ENCODE measurements at regions not wholly inside any gene's neighbourhood (a gene's known extent, or its start where the extent isn't known, plus 50 kb on each side); places are given as distances from the start of the nearest gene placed in this dataset.

DNA sequence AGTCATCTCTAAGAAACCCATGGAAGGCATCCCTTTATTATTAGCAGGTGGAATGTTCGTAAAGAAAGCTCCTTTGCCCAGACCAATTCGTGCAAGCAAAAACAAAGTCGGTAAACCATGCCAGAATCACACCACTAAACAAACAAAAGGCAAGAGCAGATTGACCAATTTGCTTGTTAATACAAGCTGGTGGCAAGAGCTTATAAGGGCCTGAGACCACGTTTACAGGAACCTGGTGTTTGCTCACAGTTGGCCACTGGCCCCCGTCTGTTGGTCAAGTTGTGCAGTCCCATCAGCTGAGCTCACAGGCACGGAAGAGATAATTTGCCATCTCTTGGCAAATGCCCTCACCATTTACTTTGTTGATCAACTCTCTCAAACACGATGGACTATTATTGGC lies 342.2 kb upstream of the MKI67 start:
- Histone ChIP-seq H3K4me2 (ENCODE audit: low read length) (no peak overlapping the region), H3K36me3 (ENCODE audit: insufficient read depth, low read length) (no peaks in the 10 kb centered on the region)
- no peak for TF ChIP-seq POLR2AphosphoS5 (IDR thresholded peaks at IDR 0.05)
- TF ChIP-seq REST (IDR thresholded peaks at IDR 0.05; ENCODE audit: borderline replicate concordance) = no peak
- TF ChIP-seq CTCF (IDR thresholded peaks at IDR 0.05; ENCODE audit: poor library complexity, severe bottlenecking) = no peak
- TF ChIP-seq TAF1 (IDR thresholded peaks at IDR 0.05; ENCODE audit: low read depth) = no peak
- no peak for TF ChIP-seq SMC3 (conservative IDR thresholded peaks at IDR 0.05; ENCODE audit: poor library complexity)
- TF ChIP-seq EP300 (conservative IDR thresholded peaks at IDR 0.05; ENCODE audit: poor library complexity, severe bottlenecking) = no peak
- no peak for TF ChIP-seq RAD21 (conservative IDR thresholded peaks at IDR 0.05)
- no peak for TF ChIP-seq MXI1 (conservative IDR thresholded peaks at IDR 0.05; ENCODE audit: poor library complexity, severe bottlenecking)
- no peak for TF ChIP-seq EZH2 (IDR thresholded peaks at IDR 0.05; ENCODE audit: borderline replicate concordance, insufficient read depth, low read length, poor library complexity, severe bottlenecking)

GRCh38 chr10:128469515-128469914 lies 343.3 kb upstream of the MKI67 start:
- no peak for TF ChIP-seq MXI1 (conservative IDR thresholded peaks at IDR 0.05; ENCODE audit: poor library complexity, severe bottlenecking)
- no peak for TF ChIP-seq CTCF (IDR thresholded peaks at IDR 0.05; ENCODE audit: poor library complexity, severe bottlenecking)
- TF ChIP-seq EZH2 (IDR thresholded peaks at IDR 0.05; ENCODE audit: borderline replicate concordance, insufficient read depth, low read length, poor library complexity, severe bottlenecking) = no peak
- no peak for TF ChIP-seq REST (IDR thresholded peaks at IDR 0.05; ENCODE audit: borderline replicate concordance)
- TF ChIP-seq TAF1 (IDR thresholded peaks at IDR 0.05; ENCODE audit: low read depth) = no peak
- TF ChIP-seq POLR2AphosphoS5 (IDR thresholded peaks at IDR 0.05) = no peak
- no peak for TF ChIP-seq EP300 (conservative IDR thresholded peaks at IDR 0.05; ENCODE audit: poor library complexity, severe bottlenecking)
- no peak for TF ChIP-seq SMC3 (conservative IDR thresholded peaks at IDR 0.05; ENCODE audit: poor library complexity)
- TF ChIP-seq RAD21 (conservative IDR thresholded peaks at IDR 0.05) = no peak
- no peak overlapping the region for H3K27ac ChIP-seq (ENCODE audit: low read length)
- H3K9me3 ChIP-seq (ENCODE audit: low read length) = no peaks in the 10 kb centered on the region
- H3K4me3 ChIP-seq (ENCODE audit: low read length) = no peak overlapping the region
- no peak overlapping the region for H3K9ac ChIP-seq (ENCODE audit: low read length)
- H3K4me2 ChIP-seq (ENCODE audit: low read length) = no peak overlapping the region
- H3K79me2 ChIP-seq (replicated peaks; ENCODE audit: insufficient read depth, low read length) = no peaks in the 10 kb centered on the region
- no peaks in the 10 kb centered on the region for H3K27me3 ChIP-seq (ENCODE audit: insufficient read depth, low read depth, low read length)
- H3K36me3 ChIP-seq (ENCODE audit: insufficient read depth, low read length) = no peaks in the 10 kb centered on the region
- no peaks in the 10 kb centered on the region for H4K20me1 ChIP-seq (ENCODE audit: insufficient read depth)
- H3K9me2 ChIP-seq (ENCODE audit: insufficient read depth, low read length) = no peaks in the 10 kb centered on the region
- no peak overlapping the region for H2AFZ ChIP-seq (ENCODE audit: low read depth, low read length)
- H3F3A ChIP-seq (ENCODE audit: insufficient read depth, low read length, poor library complexity, severe bottlenecking) = no peaks in the 10 kb centered on the region

More for the DNA sequence above, 342.2 kb upstream of the MKI67 start:
- Histone ChIP-seq H3K9ac (ENCODE audit: low read length) (no peak overlapping the region), H3K4me3 (ENCODE audit: low read length) (no peak overlapping the region), H3K79me2 (replicated peaks; ENCODE audit: insufficient read depth, low read length) (no peaks in the 10 kb centered on the region), H3F3A (ENCODE audit: insufficient read depth, low read length, poor library complexity, severe bottlenecking) (no peaks in the 10 kb centered on the region), H3K9me3 (ENCODE audit: low read length) (no peaks in the 10 kb centered on the region), H4K20me1 (ENCODE audit: insufficient read depth) (no peaks in the 10 kb centered on the region), H2AFZ (ENCODE audit: low read depth, low read length) (no peak overlapping the region), H3K27me3 (ENCODE audit: insufficient read depth, low read depth, low read length) (no peaks in the 10 kb centered on the region), H3K27ac (ENCODE audit: low read length) (no peak overlapping the region), H3K9me2 (ENCODE audit: insufficient read depth, low read length) (no peaks in the 10 kb centered on the region)
